ENCODE measurements at regions not wholly inside any gene's neighbourhood (a gene's known extent, or its start where the extent isn't known, plus 50 kb on each side); places are given as distances from the start of the nearest gene placed in this dataset.

- Histone ChIP-seq H3K4me3 (no peak overlapping the region), H3K9me3 (no peaks in the 10 kb centered on the region), H3K27ac (no peak overlapping the region), H3K27me3 (no peaks in the 10 kb centered on the region), H3K4me1 (no peaks in the 10 kb centered on the region), H3K36me3 (no peaks in the 10 kb centered on the region)
- intact Hi-C loops (cut with DNase I) = no loop called here
- no peak for TF ChIP-seq POLR2AphosphoS5 (IDR thresholded peaks at IDR 0.05; ENCODE audit: insufficient read depth in 1 of 2, low read depth in 1 of 2)
- TF ChIP-seq CTCF (IDR thresholded peaks at IDR 0.05) = no peak
- no peak for TF ChIP-seq POLR2A (IDR thresholded peaks at IDR 0.05)
- DNase-seq (ENCODE audit: extremely low spot score in 2 of 2) = no peak
Observed at GRCh38 chr4:11214281-11214680, 214.4 kb downstream of the HS3ST1 start.

- Histone ChIP-seq H3K36me3 (no peaks in the 10 kb centered on the region), H3K4me3 (no peak overlapping the region), H3K4me1 (no peaks in the 10 kb centered on the region), H3K27me3 (no peaks in the 10 kb centered on the region), H3K27ac (no peak overlapping the region), H3K9me3 (peaks cover 7% of the 10 kb centered on the region)
- intact Hi-C loops (cut with DNase I) = no loop called here
- no peak for DNase-seq (ENCODE audit: extremely low spot score in 2 of 2)
- TF ChIP-seq POLR2AphosphoS5 (IDR thresholded peaks at IDR 0.05; ENCODE audit: insufficient read depth in 1 of 2, low read depth in 1 of 2) = no peak
- TF ChIP-seq CTCF (IDR thresholded peaks at IDR 0.05) = no peak
- TF ChIP-seq POLR2A (IDR thresholded peaks at IDR 0.05) = no peak
Observed at GRCh38 chr4:11209826-11210225, 218.9 kb downstream of the HS3ST1 start.

- H3K27me3 ChIP-seq = no peaks in the 10 kb centered on the region
- DNase-seq (ENCODE audit: extremely low spot score in 2 of 2) = no peak
- TF ChIP-seq POLR2AphosphoS5 (IDR thresholded peaks at IDR 0.05; ENCODE audit: insufficient read depth in 1 of 2, low read depth in 1 of 2) = no peak
- TF ChIP-seq CTCF (IDR thresholded peaks at IDR 0.05) = no peak
- TF ChIP-seq POLR2A (IDR thresholded peaks at IDR 0.05) = no peak
- H3K27ac ChIP-seq = no peak overlapping the region
- H3K36me3 ChIP-seq = no peaks in the 10 kb centered on the region
- H3K4me3 ChIP-seq = no peak overlapping the region
- intact Hi-C loops (cut with DNase I) = no loop called here
- no peaks in the 10 kb centered on the region for H3K4me1 ChIP-seq
- H3K9me3 ChIP-seq = no peaks in the 10 kb centered on the region
Observed at GRCh38 chr4:11201256-11201655, 227.4 kb downstream of the HS3ST1 start.

GRCh38 chr4:11198516-11199305 lies 230.0 kb downstream of the HS3ST1 start:
- no peak for TF ChIP-seq POLR2A (IDR thresholded peaks at IDR 0.05)
- TF ChIP-seq CTCF (IDR thresholded peaks at IDR 0.05) = no peak
- no peak for TF ChIP-seq POLR2AphosphoS5 (IDR thresholded peaks at IDR 0.05; ENCODE audit: insufficient read depth in 1 of 2, low read depth in 1 of 2)
- Histone ChIP-seq H3K4me1 (no peaks in the 10 kb centered on the region), H3K27me3 (no peaks in the 10 kb centered on the region), H3K4me3 (no peak overlapping the region), H3K9me3 (no peaks in the 10 kb centered on the region), H3K27ac (no peak overlapping the region), H3K36me3 (no peaks in the 10 kb centered on the region)
- DNase-seq (ENCODE audit: extremely low spot score in 2 of 2) = no peak
- intact Hi-C loops (cut with DNase I) = no loop called here

- Histone ChIP-seq H3K4me3 (no peak overlapping the region), H3K36me3 (no peaks in the 10 kb centered on the region), H3K4me1 (no peaks in the 10 kb centered on the region), H3K27ac (no peak overlapping the region), H3K9me3 (no peaks in the 10 kb centered on the region), H3K27me3 (no peaks in the 10 kb centered on the region)
- intact Hi-C loops (cut with DNase I) = no loop called here
- TF ChIP-seq POLR2A (IDR thresholded peaks at IDR 0.05) = no peak
- TF ChIP-seq CTCF (IDR thresholded peaks at IDR 0.05) = no peak
- no peak for TF ChIP-seq POLR2AphosphoS5 (IDR thresholded peaks at IDR 0.05; ENCODE audit: insufficient read depth in 1 of 2, low read depth in 1 of 2)
- DNase-seq (ENCODE audit: extremely low spot score in 2 of 2) = no peak
Observed at GRCh38 chr4:11197631-11198341, 230.9 kb downstream of the HS3ST1 start.
